Hepatocyte (in vitro differentiated cells): ENCODE measurements at regions not wholly inside any gene's neighbourhood (a gene's known extent, or its start where the extent isn't known, plus 50 kb on each side); places are given as distances from the start of the nearest gene placed in this dataset.
A peak's percentile ranks its signal among the peaks of the same experiment; 100 is the strongest.

Experiments used
- DNase-seq: peaks from one replicate; pipeline ENCODE4 v3.0.0-alpha.2; 2016; ENCODE audit warnings: low spot score
- H2AFZ ChIP-seq: fragments of 200-600 bp; sonication (generic); 2 replicates; pipeline ENCODE4 v1.6.0; 2016; ENCODE audit warnings: antibody characterized with exemption, mild to moderate bottlenecking
- H3K27ac ChIP-seq: fragments of 200-600 bp; sonication (generic); 2 replicates; pipeline ENCODE4 v1.5.1; 2016; ENCODE audit warnings: mild to moderate bottlenecking
- H3K27me3 ChIP-seq: fragments of 200-600 bp; sonication (generic); 2 replicates; pipeline ENCODE4 v1.6.1; 2016
- H3K36me3 ChIP-seq: fragments of 200-600 bp; sonication (generic); replicated peaks from 2 replicates; pipeline ENCODE4 v1.5.1; 2016; ENCODE audit warnings: low read depth; ENCODE audit not compliant: insufficient read depth
- H3K4me1 ChIP-seq: fragments of 200-600 bp; sonication (generic); 2 replicates; pipeline ENCODE4 v1.5.1; 2016; ENCODE audit warnings: mild to moderate bottlenecking, moderate library complexity; ENCODE audit not compliant: insufficient read depth
- H3K4me2 ChIP-seq: fragments of 200-600 bp; sonication (generic); 2 replicates; pipeline ENCODE4 v1.6.0; 2016
- H3K4me3 ChIP-seq: fragments of 200-600 bp; sonication (generic); 2 replicates; pipeline ENCODE4 v1.5.1; 2016; ENCODE audit warnings: mild to moderate bottlenecking
- H3K79me2 ChIP-seq: fragments of 200-600 bp; sonication (generic); 2 replicates; pipeline ENCODE4 v1.6.0; 2017; ENCODE audit warnings: mild to moderate bottlenecking
- H3K9me2 ChIP-seq: fragments of 200-600 bp; sonication (generic); replicated peaks from 2 replicates; pipeline ENCODE4 v1.6.0; 2017; ENCODE audit warnings: mild to moderate bottlenecking; ENCODE audit not compliant: insufficient read depth
- H3K9me3 ChIP-seq: fragments of 200-600 bp; sonication (generic); 2 replicates; pipeline ENCODE4 v1.5.1; 2016; ENCODE audit warnings: low read depth, mild to moderate bottlenecking
- H4K20me1 ChIP-seq: fragments of 200-600 bp; sonication (generic); 2 replicates; pipeline ENCODE4 v1.6.0; 2016; ENCODE audit warnings: mild to moderate bottlenecking; ENCODE audit not compliant: insufficient read depth, poor library complexity, severe bottlenecking
- EZH2 ChIP-seq: fragments of 200-600 bp; sonication (generic); IDR thresholded peaks from 2 replicates; pipeline ENCODE4 v1.6.1; 2016; ENCODE audit warnings: antibody characterized with exemption, mild to moderate bottlenecking, borderline replicate concordance
- EZH2phosphoT487 ChIP-seq: fragments of 200-600 bp; sonication (generic); IDR thresholded peaks from one replicate; pipeline ENCODE4 v1.6.1; 2018; ENCODE audit warnings: antibody characterized with exemption, mild to moderate bottlenecking, low read depth, moderate library complexity; ENCODE audit not compliant: unreplicated experiment, severe bottlenecking
- WGBS: methylation state at CpG from one replicate; pipeline ENCODE4 v1.1.6; 2016; ENCODE audit warnings: low lambda C conversion rate; ENCODE audit errors: missing lambda C conversion rate; 5-methylcytosine and 5-hydroxymethylcytosine counted together
- TF ChIP-seq, protein P1 (sequence below): fragments of 200-600 bp; sonication (generic); IDR thresholded peaks from 2 replicates; pipeline ENCODE4 v1.5.1; 2016; ENCODE audit warnings: antibody characterized with exemption, mild to moderate bottlenecking; ENCODE audit not compliant: poor library complexity

DNA sequence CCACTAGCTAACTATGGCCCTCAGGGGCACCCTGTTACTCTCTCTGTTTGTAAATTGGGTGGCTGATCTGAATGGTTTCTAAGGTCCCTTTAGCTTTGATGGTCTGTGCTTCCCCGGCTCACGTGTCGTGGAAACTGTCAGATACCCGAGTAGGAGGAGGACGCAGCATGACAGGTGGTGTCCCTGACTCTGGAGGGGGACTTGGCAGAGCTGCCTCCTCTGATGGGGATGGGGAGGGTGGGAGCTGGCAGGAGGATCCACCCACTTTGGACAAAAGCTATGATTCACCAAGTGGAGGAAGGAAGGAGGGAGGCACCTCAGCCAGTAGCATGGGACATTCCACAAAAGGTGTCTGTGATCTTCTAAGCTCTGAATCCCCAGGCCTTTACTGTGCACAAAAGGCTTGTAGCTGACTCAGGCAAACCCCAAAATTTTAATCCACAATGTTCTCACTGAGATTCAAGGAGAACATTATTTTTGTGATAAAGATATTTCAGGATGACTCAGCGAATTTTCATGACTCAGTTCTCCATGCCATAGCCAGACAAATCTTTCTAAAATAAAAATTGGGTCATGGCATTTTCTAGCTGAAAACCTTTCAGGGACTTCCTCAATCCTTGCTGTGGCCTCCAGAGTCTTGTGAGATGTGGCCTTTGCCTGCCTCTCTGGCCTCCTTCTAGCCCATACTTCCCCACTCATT, 131.0 kb upstream of the BRINP1 start:
- no peaks in the 10 kb centered on the region for H3K9me2 ChIP-seq
- no peak overlapping the region for H3K27ac ChIP-seq
- no peak overlapping the region for H3K4me3 ChIP-seq
- no peaks in the 10 kb centered on the region for H3K36me3 ChIP-seq
- TF ChIP-seq EZH2phosphoT487 (no peak), EZH2 (no peak)
- TF ChIP-seq, protein P1, sequence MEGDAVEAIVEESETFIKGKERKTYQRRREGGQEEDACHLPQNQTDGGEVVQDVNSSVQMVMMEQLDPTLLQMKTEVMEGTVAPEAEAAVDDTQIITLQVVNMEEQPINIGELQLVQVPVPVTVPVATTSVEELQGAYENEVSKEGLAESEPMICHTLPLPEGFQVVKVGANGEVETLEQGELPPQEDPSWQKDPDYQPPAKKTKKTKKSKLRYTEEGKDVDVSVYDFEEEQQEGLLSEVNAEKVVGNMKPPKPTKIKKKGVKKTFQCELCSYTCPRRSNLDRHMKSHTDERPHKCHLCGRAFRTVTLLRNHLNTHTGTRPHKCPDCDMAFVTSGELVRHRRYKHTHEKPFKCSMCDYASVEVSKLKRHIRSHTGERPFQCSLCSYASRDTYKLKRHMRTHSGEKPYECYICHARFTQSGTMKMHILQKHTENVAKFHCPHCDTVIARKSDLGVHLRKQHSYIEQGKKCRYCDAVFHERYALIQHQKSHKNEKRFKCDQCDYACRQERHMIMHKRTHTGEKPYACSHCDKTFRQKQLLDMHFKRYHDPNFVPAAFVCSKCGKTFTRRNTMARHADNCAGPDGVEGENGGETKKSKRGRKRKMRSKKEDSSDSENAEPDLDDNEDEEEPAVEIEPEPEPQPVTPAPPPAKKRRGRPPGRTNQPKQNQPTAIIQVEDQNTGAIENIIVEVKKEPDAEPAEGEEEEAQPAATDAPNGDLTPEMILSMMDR, result no peak
- no peak overlapping the region for H3K4me2 ChIP-seq
- H2AFZ ChIP-seq, result no peak overlapping the region
- H3K4me1 ChIP-seq, result no peaks in the 10 kb centered on the region
- no peaks in the 10 kb centered on the region for H3K27me3 ChIP-seq
- WGBS, result 88% methylated on average over 6 of the region's 6 CpGs
- no peaks in the 10 kb centered on the region for H3K79me2 ChIP-seq
- H4K20me1 ChIP-seq, result no peaks in the 10 kb centered on the region
- no peak for DNase-seq
- H3K9me3 ChIP-seq, result no peaks in the 10 kb centered on the region

DNA sequence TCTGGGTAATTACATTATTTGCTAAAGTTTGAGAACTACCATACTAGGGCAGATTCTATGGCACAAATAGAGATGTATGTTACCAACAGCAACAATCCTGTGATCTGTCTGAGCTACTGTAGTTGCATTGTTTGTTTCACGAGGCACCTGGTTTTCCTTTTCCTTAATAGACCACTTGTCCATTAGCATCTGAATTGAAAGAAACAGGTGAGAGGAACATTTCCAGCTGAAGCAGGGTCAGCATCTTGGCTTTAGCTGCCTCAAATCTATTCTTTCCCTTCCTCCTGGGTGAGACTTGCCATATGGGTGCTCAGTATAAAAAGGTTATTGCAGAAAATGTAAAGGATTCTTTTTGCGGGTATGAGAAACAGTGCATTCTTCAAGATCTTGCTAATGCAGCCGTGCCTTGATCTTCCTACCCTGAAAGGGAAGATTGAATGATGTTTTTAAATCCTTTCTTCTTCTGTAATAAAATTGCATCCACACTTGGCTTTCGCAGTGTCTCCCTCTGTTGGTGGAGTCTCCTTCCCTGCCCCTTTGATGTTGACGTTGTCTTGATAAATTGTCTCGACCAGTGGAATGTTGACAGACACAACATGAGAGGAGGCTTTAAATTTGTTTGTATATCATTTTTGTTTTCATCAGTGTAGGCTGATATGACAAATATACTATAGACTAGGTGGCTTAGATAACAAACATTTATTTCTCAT, 118.0 kb upstream of the BRINP1 start:
- H3K4me2 ChIP-seq, result no peak overlapping the region

DNA sequence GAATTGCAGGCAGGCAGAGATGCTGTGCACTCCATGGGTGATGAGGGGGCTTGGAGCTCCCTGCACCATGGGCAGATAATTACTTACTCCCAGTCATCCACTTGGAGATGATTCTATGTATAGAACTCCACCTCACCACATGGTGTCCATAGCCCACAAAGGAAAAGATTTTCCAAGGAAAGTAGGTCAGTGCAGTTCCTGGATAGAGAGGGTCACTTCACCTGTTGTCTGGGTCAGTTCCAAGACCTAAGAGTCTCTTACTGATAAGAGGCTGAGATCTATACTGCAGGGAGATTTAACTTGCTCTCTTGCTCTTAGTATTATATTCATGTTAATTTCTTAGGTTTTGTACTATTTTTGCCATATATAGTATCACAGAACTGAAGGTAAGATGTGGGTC, 113.9 kb upstream of the BRINP1 start:
- no peak for DNase-seq

More for the DNA sequence above, 118.0 kb upstream of the BRINP1 start:
- Histone ChIP-seq H3K27ac (no peak overlapping the region), H2AFZ (no peak overlapping the region), H4K20me1 (no peaks in the 10 kb centered on the region), H3K27me3 (no peaks in the 10 kb centered on the region), H3K9me2 (no peaks in the 10 kb centered on the region), H3K79me2 (no peaks in the 10 kb centered on the region), H3K4me3 (no peak overlapping the region), H3K36me3 (no peaks in the 10 kb centered on the region), H3K4me1 (no peaks in the 10 kb centered on the region), H3K9me3 (no peaks in the 10 kb centered on the region)
- 63% methylated on average over 6 of the region's 6 CpGs for WGBS
- no peak for DNase-seq
- TF ChIP-seq, protein P1, result peak; percentile 15
- TF ChIP-seq EZH2, result no peak
- TF ChIP-seq EZH2phosphoT487, result no peak

More for the DNA sequence above, 113.9 kb upstream of the BRINP1 start:
- no peak for TF ChIP-seq EZH2
- TF ChIP-seq, protein P1, result no peak
- TF ChIP-seq EZH2phosphoT487, result no peak
- H3K79me2 ChIP-seq, result no peaks in the 10 kb centered on the region
- H3K9me3 ChIP-seq, result no peaks in the 10 kb centered on the region
- no peak overlapping the region for H3K4me2 ChIP-seq
- H3K27ac ChIP-seq, result no peak overlapping the region
- H3K4me1 ChIP-seq, result no peaks in the 10 kb centered on the region
- H3K9me2 ChIP-seq, result no peaks in the 10 kb centered on the region
- no peaks in the 10 kb centered on the region for H3K27me3 ChIP-seq
- no peaks in the 10 kb centered on the region for H3K36me3 ChIP-seq
- no peak overlapping the region for H3K4me3 ChIP-seq
- H2AFZ ChIP-seq, result no peak overlapping the region
- H4K20me1 ChIP-seq, result no peaks in the 10 kb centered on the region
